CD4-positive, alpha-beta memory T cell (primary cell): ENCODE measurements at regions not wholly inside any gene's neighbourhood (a gene's known extent, or its start where the extent isn't known, plus 50 kb on each side); places are given as distances from the start of the nearest gene placed in this dataset.

ENCODE experiments used
- CTCF ChIA-PET: fragments of 350-600 bp; sonication (Branson Sonifier 250); formaldehyde crosslinking; loops from one replicate; lab custom pipeline; 2021; ENCODE audit warnings: inconsistent platforms; ENCODE audit not compliant: partially characterized antibody; lab: Charles Lee
- POLR2A ChIA-PET: fragments of 350-600 bp; sonication (Branson Sonifier 250); formaldehyde crosslinking; loops from one replicate; lab custom pipeline; 2021; ENCODE audit not compliant: partially characterized antibody; lab: Charles Lee
- DNase-seq, 5 donors: peaks; one replicate each; pipeline versions ENCODE4 v3.0.0 to v3.0.0-alpha.2; 2020 to 2022; ENCODE audit warnings: mixed read lengths in 1 of 5
- H3K27ac ChIP-seq: one replicate; pipeline ENCODE4 v1.7.0; 2013; ENCODE audit warnings: low read depth, low read length
- H3K27me3 ChIP-seq: 2 replicates; pipeline ENCODE4 v1.7.0; 2013; ENCODE audit warnings: mild to moderate bottlenecking, low read length, moderate library complexity; ENCODE audit not compliant: insufficient read depth
- H3K36me3 ChIP-seq: 2 replicates; pipeline ENCODE4 v1.7.0; 2013; ENCODE audit warnings: mild to moderate bottlenecking, low read length, moderate library complexity; ENCODE audit not compliant: insufficient read depth
- H3K4me1 ChIP-seq: 2 replicates; pipeline ENCODE4 v1.7.0; 2013; ENCODE audit warnings: mild to moderate bottlenecking, low read length, moderate library complexity; ENCODE audit not compliant: insufficient read depth
- H3K4me3 ChIP-seq, 2 donors: one replicate each; pipeline ENCODE4 v1.7.0; 2013; ENCODE audit warnings: low read length in 2 of 2, mild to moderate bottlenecking in 1 of 2
- H3K9me3 ChIP-seq, 2 donors: one replicate each; pipeline ENCODE4 v1.7.0; 2013; ENCODE audit warnings: low read length in 2 of 2, control low read depth in 1 of 2; ENCODE audit not compliant: control insufficient read depth in 1 of 2
- H3K27ac Mint-ChIP-seq, 7 donors: one replicate each; pipeline ENCODE4 v1.8.0; 2020 to 2021; ENCODE audit warnings: mixed read lengths in 7 of 7, mild to moderate bottlenecking in 6 of 7, inconsistent platforms in 3 of 7, moderate library complexity in 3 of 7
- H3K27me3 Mint-ChIP-seq, 2 donors: one replicate each; pipeline ENCODE4 v1.8.0; 2020 to 2021; ENCODE audit warnings: mixed read lengths in 2 of 2
- H3K36me3 Mint-ChIP-seq, 2 donors: one replicate each; pipeline ENCODE4 v1.8.0; 2020 to 2021; ENCODE audit warnings: mixed read lengths in 2 of 2, inconsistent platforms in 1 of 2, mild to moderate bottlenecking in 1 of 2
- H3K4me1 Mint-ChIP-seq, 4 donors: one replicate each; pipeline ENCODE4 v1.8.0; 2020 to 2021; ENCODE audit warnings: mixed read lengths in 4 of 4, mild to moderate bottlenecking in 1 of 4
- H3K4me3 Mint-ChIP-seq, 8 donors: one replicate each; pipeline ENCODE4 v1.8.0; 2020 to 2021; ENCODE audit warnings: mixed read lengths in 8 of 8, mild to moderate bottlenecking in 7 of 8, moderate library complexity in 6 of 8, inconsistent platforms in 3 of 8
- H3K9me3 Mint-ChIP-seq, 8 donors: one replicate each; pipeline ENCODE4 v1.8.0; 2020 to 2021; ENCODE audit warnings: mixed read lengths in 8 of 8, mild to moderate bottlenecking in 5 of 8, inconsistent platforms in 3 of 8, moderate library complexity in 1 of 8
- intact Hi-C: fragments of 100-400 bp; cut with micrococcal nuclease; formaldehyde crosslinking; loops from one replicate; pipeline ENCODE4 v1.15.1; 2023

GRCh38 chr4:144353292-144353691 is 212.8 kb upstream of the GYPA start:
- Histone ChIP-seq H3K4me3 (no peak overlapping the region), H3K27me3 (no peaks in the 10 kb centered on the region), H3K4me1 (no peaks in the 10 kb centered on the region), H3K9me3 (no peaks in the 10 kb centered on the region), H3K36me3 (no peaks in the 10 kb centered on the region), H3K27ac (no peak overlapping the region)
- POLR2A ChIA-PET, result no interaction called here
- H3K4me3 Mint-ChIP-seq, result no peak overlapping the region
- intact Hi-C loops, result no loop called here
- no peaks in the 10 kb centered on the region for H3K4me1 Mint-ChIP-seq
- CTCF ChIA-PET, result no interaction called here
- peaks cover 0 to 2% (median 0%) of the 10 kb centered on the region in 8 donors for H3K9me3 Mint-ChIP-seq
- DNase-seq, result no peak
- no peak overlapping the region for H3K27ac Mint-ChIP-seq
- no peaks in the 10 kb centered on the region for H3K36me3 Mint-ChIP-seq
- peaks cover 0 to 4% of the 10 kb centered on the region in 2 donors for H3K27me3 Mint-ChIP-seq

DNA sequence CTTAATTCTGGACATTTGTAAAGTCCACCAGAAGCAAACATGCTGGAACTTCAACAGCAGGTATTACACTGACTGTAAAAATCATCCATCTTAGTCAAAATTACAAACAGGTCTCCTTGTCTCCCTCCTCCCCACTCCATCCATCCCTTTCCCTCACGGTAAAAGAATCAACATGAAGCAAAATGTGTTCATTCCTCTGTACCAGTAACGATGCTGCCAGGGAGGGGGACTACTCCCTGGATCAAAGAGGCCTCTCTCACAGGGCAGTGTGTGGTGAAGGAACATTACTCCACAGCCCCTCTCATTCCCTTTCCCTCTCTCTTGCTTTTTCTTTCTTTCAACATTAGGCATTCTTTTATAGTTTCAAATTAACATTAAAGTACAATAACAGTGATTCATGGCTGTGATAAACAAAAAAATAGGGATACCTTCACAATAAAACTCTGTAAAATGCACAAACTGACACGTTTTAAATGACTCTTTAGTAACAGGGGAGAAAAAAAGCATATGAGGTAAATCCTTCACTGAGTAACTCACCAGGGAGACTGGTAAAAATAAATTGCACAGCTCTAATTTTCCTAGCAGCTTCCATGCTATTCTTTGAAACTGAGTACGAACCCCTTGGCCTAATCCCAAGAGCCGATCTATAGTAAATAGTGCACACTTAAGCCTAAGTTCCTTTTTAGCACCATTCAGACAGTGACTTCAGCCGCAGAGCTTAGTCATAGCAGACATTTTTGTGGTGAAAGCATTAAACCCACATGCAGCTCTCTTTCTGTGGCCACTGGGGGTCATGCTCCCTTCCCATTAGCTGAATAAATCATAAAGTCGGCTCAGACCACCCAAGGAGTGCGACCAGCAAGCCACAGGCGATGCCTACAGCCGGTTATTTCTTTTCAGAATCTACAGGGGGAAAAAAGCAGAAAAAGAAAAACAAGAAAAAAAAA is 215.6 kb upstream of the GYPA start:
- no peak for DNase-seq
- H3K9me3 ChIP-seq, result no peaks in the 10 kb centered on the region
- H3K27ac ChIP-seq, result no peak overlapping the region
- Mint-ChIP-seq H3K27ac (no peak overlapping the region), H3K9me3 (peaks cover 0 to 3% (median 0%) of the 10 kb centered on the region in 8 donors), H3K4me1 (no peaks in the 10 kb centered on the region), H3K27me3 (peaks cover 0 to 4% of the 10 kb centered on the region in 2 donors), H3K36me3 (no peaks in the 10 kb centered on the region), H3K4me3 (no peak overlapping the region)
- POLR2A ChIA-PET, result no interaction called here
- H3K27me3 ChIP-seq, result no peaks in the 10 kb centered on the region
- intact Hi-C loops, result no loop called here
- H3K36me3 ChIP-seq, result no peaks in the 10 kb centered on the region
- no peaks in the 10 kb centered on the region for H3K4me1 ChIP-seq
- CTCF ChIA-PET, result no interaction called here
- H3K4me3 ChIP-seq, result no peak overlapping the region

DNA sequence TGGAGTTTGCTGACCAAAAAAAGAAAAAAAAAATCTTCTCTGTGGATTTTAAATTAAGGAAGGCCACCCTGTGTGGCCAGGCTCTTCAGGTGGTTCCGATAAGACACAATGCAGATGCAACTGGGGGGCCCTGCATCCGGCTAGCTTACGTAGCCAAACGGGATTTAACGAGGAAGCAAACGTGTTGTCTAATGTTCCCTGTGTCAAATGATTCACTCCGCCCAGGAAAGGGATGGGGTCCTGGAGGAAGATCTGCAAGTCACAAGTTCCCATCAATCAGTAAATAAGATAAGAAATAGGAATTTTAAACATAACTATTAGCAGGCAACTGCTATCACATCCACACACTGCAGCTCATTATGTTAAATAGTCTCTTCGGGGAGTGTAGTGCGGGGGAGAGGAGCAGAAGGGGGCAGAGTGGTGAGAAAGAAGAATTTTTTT is 216.4 kb upstream of the GYPA start:
- Mint-ChIP-seq H3K27ac (no peak overlapping the region), H3K27me3 (peaks cover 0 to 4% of the 10 kb centered on the region in 2 donors), H3K36me3 (no peaks in the 10 kb centered on the region), H3K4me3 (no peak overlapping the region), H3K4me1 (no peaks in the 10 kb centered on the region), H3K9me3 (peaks cover 0 to 4% (median under 1%) of the 10 kb centered on the region in 8 donors)
- H3K4me1 ChIP-seq, result no peaks in the 10 kb centered on the region
- POLR2A ChIA-PET, result no interaction called here
- no peak overlapping the region for H3K4me3 ChIP-seq
- no peaks in the 10 kb centered on the region for H3K9me3 ChIP-seq
- intact Hi-C loops, result no loop called here
- H3K36me3 ChIP-seq, result no peaks in the 10 kb centered on the region
- CTCF ChIA-PET, result no interaction called here
- DNase-seq, result no peak
- no peaks in the 10 kb centered on the region for H3K27me3 ChIP-seq
- no peak overlapping the region for H3K27ac ChIP-seq

DNA sequence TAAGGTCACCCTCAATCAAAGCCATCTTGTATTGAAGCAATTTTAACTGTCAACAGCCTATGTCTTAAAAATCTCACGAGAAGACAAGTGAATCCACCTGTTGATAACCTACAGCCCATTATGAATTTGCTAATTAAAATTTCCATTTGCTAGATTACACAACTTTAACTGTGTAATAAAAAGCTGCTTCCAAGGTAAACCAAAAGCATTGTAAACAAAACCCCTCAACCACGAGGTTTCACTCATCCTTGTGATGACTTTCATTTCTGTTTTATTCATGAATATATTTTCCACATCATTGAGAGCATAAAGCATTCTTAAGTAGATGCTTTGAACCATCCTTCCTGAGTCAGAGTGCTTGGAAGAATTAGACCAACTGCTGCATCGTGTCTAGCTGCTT is 217.5 kb upstream of the GYPA start:
- intact Hi-C loops, result no loop called here
- POLR2A ChIA-PET, result no interaction called here
- H3K9me3 Mint-ChIP-seq, result peaks cover 0 to 4% (median under 1%) of the 10 kb centered on the region in 8 donors

GRCh38 chr4:144360146-144360793 is 219.8 kb upstream of the GYPA start:
- H3K27me3 Mint-ChIP-seq, result peaks cover 0 to 4% of the 10 kb centered on the region in 2 donors
- intact Hi-C loops, result no loop called here
- no peaks in the 10 kb centered on the region for H3K36me3 ChIP-seq

More for the DNA sequence above, 217.5 kb upstream of the GYPA start:
- Mint-ChIP-seq H3K4me3 (no peak overlapping the region), H3K36me3 (no peaks in the 10 kb centered on the region), H3K27me3 (peaks cover 0 to 4% of the 10 kb centered on the region in 2 donors), H3K27ac (no peak overlapping the region), H3K4me1 (no peaks in the 10 kb centered on the region)
- CTCF ChIA-PET, result no interaction called here
- H3K4me1 ChIP-seq, result no peaks in the 10 kb centered on the region
- no peaks in the 10 kb centered on the region for H3K27me3 ChIP-seq
- H3K27ac ChIP-seq, result no peak overlapping the region
- no peaks in the 10 kb centered on the region for H3K36me3 ChIP-seq
- H3K4me3 ChIP-seq, result no peak overlapping the region
- DNase-seq, result no peak
- no peaks in the 10 kb centered on the region for H3K9me3 ChIP-seq

DNA sequence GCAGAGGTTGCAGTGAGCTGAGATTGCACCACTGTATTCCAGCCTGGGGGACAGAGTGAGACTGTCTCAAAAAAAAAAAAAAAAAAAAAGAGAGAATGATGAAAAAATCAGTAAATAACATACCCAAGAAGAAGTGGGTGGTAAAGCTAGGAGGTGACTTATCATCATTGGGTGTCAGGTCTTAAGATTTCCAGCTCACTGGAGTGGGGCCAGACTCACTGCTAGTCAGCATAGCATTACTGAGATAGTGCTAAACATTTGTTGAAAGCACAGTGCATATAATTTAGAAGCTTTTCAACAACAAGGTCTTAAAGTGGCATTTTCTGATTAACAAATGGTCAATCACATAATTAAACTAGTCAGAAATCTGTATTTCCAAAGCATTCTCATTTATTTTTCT is 221.8 kb upstream of the GYPA start:
- no peaks in the 10 kb centered on the region for H3K4me1 Mint-ChIP-seq
- CTCF ChIA-PET, result no interaction called here
- intact Hi-C loops, result no loop called here

More at GRCh38 chr4:144360146-144360793, 219.8 kb upstream of the GYPA start:
- no peaks in the 10 kb centered on the region for H3K9me3 ChIP-seq
- no peaks in the 10 kb centered on the region for H3K4me1 ChIP-seq
- H3K27ac ChIP-seq, result no peak overlapping the region
- no peak overlapping the region for H3K4me3 ChIP-seq
- Mint-ChIP-seq H3K4me1 (no peaks in the 10 kb centered on the region), H3K36me3 (no peaks in the 10 kb centered on the region), H3K27ac (no peak overlapping the region), H3K9me3 (peaks cover 0 to 4% (median 0%) of the 10 kb centered on the region in 8 donors), H3K4me3 (no peak overlapping the region)
- DNase-seq, result no peak
- ChIA-PET CTCF (no interaction called here), POLR2A (no interaction called here)
- no peaks in the 10 kb centered on the region for H3K27me3 ChIP-seq

GRCh38 chr4:144363890-144364289 is 223.4 kb upstream of the GYPA start:
- H3K36me3 Mint-ChIP-seq, result no peaks in the 10 kb centered on the region
- no peaks in the 10 kb centered on the region for H3K27me3 ChIP-seq
- ChIA-PET POLR2A (no interaction called here), CTCF (interaction anchor here (1.1 kb wide), 1 partner anchor 8 kb away, joined by 3 read pairs; no protein-coding TSS in a partner anchor)
- no peaks in the 10 kb centered on the region for H3K27me3 Mint-ChIP-seq
- no peaks in the 10 kb centered on the region for H3K4me1 Mint-ChIP-seq
- no peak overlapping the region for H3K27ac Mint-ChIP-seq
- H3K9me3 ChIP-seq, result no peaks in the 10 kb centered on the region
- no peak overlapping the region for H3K27ac ChIP-seq
- H3K4me1 ChIP-seq, result no peaks in the 10 kb centered on the region
- no peak overlapping the region for H3K4me3 Mint-ChIP-seq
- peaks cover 0 to 6% (median 0%) of the 10 kb centered on the region in 8 donors for H3K9me3 Mint-ChIP-seq
- no peak overlapping the region for H3K4me3 ChIP-seq
- intact Hi-C loops, result no loop called here
- H3K36me3 ChIP-seq, result no peaks in the 10 kb centered on the region
- no peak for DNase-seq

More for the DNA sequence above, 221.8 kb upstream of the GYPA start:
- Histone ChIP-seq H3K9me3 (no peaks in the 10 kb centered on the region), H3K4me1 (no peaks in the 10 kb centered on the region), H3K27me3 (no peaks in the 10 kb centered on the region), H3K36me3 (no peaks in the 10 kb centered on the region), H3K4me3 (no peak overlapping the region), H3K27ac (no peak overlapping the region)
- no peak overlapping the region for H3K27ac Mint-ChIP-seq
- H3K9me3 Mint-ChIP-seq, result peaks cover 0 to 6% (median 0%) of the 10 kb centered on the region in 8 donors
- no peaks in the 10 kb centered on the region for H3K36me3 Mint-ChIP-seq
- H3K27me3 Mint-ChIP-seq, result no peaks in the 10 kb centered on the region
- POLR2A ChIA-PET, result no interaction called here
- H3K4me3 Mint-ChIP-seq, result no peak overlapping the region
- DNase-seq, result no peak
